ENCODE measurements at regions not wholly inside any gene's neighbourhood (a gene's known extent, or its start where the extent isn't known, plus 50 kb on each side); places are given as distances from the start of the nearest gene placed in this dataset.
A peak's percentile ranks its signal among the peaks of the same experiment; 100 is the strongest.

- Mint-ChIP-seq H3K27ac (peak overlapping the region; percentile 79), H3K9me3 (no peaks in the 10 kb centered on the region), H3K36me3 (no peaks in the 10 kb centered on the region), H3K4me3 (no peak overlapping the region), H3K27me3 (ENCODE audit: low read depth) (no peaks in the 10 kb centered on the region; the same call in 1 of the 2 replicates), H3K4me1 (peaks cover 64% of the 10 kb centered on the region)
- ATAC-seq (peak; percentile 6; the same call in 1 of the 2 replicates), DNase-seq (ENCODE audit: low spot score) (peak; percentile 34)
- CTCF ChIA-PET, result interaction anchor here (0.8 to 1.2 kb wide), 3 partner anchors 8 to 243 kb away, joined by 4 to 6 read pairs (median 4); no protein-coding TSS in a partner anchor
- POLR2A ChIA-PET, result interaction anchor here (0.6 kb wide), 1 partner anchor 93 kb away, joined by 6 read pairs; no protein-coding TSS in a partner anchor
- TF ChIP-seq ZNF232 (CRISPR knock-in tag; IDR thresholded peaks at IDR 0.05) (no peak), ZNF423 (CRISPR knock-in tag; IDR thresholded peaks at IDR 0.05) (no peak), TEAD1 (CRISPR knock-in tag; IDR thresholded peaks at IDR 0.05) (no peak), IRF2 (CRISPR knock-in tag; IDR thresholded peaks at IDR 0.05; ENCODE audit: borderline replicate concordance, low read depth) (no peak), ATF6 (CRISPR knock-in tag; IDR thresholded peaks at IDR 0.05) (no peak), ZNF138 (CRISPR knock-in tag; conservative IDR thresholded peaks at IDR 0.05) (no peak), E2F5 (CRISPR knock-in tag; IDR thresholded peaks at IDR 0.05) (no peak), ZNF121 (CRISPR knock-in tag; IDR thresholded peaks at IDR 0.05) (no peak), GRHL2 (CRISPR knock-in tag; IDR thresholded peaks at IDR 0.05; ENCODE audit: insufficient replicate concordance, severe bottlenecking) (no peak), ATF3 (CRISPR knock-in tag; conservative IDR thresholded peaks at IDR 0.05) (no peak), JAZF1 (CRISPR knock-in tag; IDR thresholded peaks at IDR 0.05) (no peak), TP53 (CRISPR knock-in tag; IDR thresholded peaks at IDR 0.05) (no peak), SMAD4 (CRISPR knock-in tag; IDR thresholded peaks at IDR 0.05) (no peak), ZBTB21 (CRISPR knock-in tag; IDR thresholded peaks at IDR 0.05; ENCODE audit: borderline replicate concordance) (no peak), FOXP1 (CRISPR knock-in tag; IDR thresholded peaks at IDR 0.05; ENCODE audit: borderline replicate concordance) (no peak), ATF2 (CRISPR knock-in tag; IDR thresholded peaks at IDR 0.05; ENCODE audit: borderline replicate concordance, low read depth) (no peak)
- TF ChIP-seq, protein P1, sequence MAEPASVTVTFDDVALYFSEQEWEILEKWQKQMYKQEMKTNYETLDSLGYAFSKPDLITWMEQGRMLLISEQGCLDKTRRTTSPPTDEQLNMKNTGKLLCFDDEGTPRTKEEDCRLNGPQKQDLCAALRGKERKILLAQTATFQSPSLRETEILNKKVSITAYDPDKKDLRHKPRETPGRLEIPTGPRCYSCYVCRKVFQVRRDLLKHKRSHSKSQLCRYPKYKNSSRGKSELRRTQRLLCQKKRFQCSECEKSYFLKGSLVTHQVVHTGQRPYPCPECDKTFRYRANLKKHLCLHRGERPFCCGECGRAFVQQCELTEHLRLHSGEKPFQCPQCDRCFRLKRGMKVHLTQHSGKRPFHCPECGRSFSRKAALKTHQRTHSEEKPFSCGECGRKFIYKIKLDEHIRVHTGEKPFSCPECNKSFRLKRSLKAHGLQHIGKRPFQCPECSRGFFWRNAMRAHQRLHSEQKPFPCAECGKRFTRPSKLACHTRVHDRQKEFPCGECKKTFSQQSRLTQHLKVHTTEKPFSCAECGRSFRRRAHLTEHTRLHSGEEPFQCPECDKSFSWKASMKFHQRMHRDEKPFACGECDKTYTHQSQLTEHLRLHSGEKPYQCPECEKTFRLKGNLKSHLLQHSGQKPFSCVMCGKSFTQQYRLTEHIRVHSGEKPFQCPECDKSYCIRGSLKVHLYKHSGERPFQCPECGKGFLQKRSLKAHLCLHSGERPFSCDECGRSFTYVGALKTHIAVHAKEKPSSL (CRISPR knock-in tag; conservative IDR thresholded peaks at IDR 0.05), result no peak
- TF ChIP-seq, protein P2, sequence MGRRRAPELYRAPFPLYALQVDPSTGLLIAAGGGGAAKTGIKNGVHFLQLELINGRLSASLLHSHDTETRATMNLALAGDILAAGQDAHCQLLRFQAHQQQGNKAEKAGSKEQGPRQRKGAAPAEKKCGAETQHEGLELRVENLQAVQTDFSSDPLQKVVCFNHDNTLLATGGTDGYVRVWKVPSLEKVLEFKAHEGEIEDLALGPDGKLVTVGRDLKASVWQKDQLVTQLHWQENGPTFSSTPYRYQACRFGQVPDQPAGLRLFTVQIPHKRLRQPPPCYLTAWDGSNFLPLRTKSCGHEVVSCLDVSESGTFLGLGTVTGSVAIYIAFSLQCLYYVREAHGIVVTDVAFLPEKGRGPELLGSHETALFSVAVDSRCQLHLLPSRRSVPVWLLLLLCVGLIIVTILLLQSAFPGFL (CRISPR knock-in tag; IDR thresholded peaks at IDR 0.05; ENCODE audit: borderline replicate concordance), result no peak
- TF ChIP-seq, protein P3, sequence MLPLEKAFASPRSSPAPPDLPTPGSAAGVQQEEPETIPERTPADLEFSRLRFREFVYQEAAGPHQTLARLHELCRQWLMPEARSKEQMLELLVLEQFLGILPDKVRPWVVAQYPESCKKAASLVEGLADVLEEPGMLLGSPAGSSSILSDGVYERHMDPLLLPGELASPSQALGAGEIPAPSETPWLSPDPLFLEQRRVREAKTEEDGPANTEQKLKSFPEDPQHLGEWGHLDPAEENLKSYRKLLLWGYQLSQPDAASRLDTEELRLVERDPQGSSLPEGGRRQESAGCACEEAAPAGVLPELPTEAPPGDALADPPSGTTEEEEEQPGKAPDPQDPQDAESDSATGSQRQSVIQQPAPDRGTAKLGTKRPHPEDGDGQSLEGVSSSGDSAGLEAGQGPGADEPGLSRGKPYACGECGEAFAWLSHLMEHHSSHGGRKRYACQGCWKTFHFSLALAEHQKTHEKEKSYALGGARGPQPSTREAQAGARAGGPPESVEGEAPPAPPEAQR (CRISPR knock-in tag; IDR thresholded peaks at IDR 0.05), result no peak
- TF ChIP-seq, protein P4, sequence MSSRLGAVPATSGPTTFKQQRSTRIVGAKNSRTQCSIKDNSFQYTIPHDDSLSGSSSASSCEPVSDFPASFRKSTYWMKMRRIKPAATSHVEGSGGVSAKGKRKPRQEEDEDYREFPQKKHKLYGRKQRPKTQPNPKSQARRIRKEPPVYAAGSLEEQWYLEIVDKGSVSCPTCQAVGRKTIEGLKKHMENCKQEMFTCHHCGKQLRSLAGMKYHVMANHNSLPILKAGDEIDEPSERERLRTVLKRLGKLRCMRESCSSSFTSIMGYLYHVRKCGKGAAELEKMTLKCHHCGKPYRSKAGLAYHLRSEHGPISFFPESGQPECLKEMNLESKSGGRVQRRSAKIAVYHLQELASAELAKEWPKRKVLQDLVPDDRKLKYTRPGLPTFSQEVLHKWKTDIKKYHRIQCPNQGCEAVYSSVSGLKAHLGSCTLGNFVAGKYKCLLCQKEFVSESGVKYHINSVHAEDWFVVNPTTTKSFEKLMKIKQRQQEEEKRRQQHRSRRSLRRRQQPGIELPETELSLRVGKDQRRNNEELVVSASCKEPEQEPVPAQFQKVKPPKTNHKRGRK (CRISPR knock-in tag; IDR thresholded peaks at IDR 0.05; ENCODE audit: borderline replicate concordance), result no peak
These were observed 174.5 kb upstream of the HS6ST1 start for GRCh38 chr2:128492966-128493811.
